HG02884 (cell line): ENCODE measurements at regions not wholly inside any gene's neighbourhood (a gene's known extent, or its start where the extent isn't known, plus 50 kb on each side); places are given as distances from the start of the nearest gene placed in this dataset.

Experiments
- ATAC-seq: cut with Tn5 transposase; IDR thresholded peaks from one replicate; pipeline ENCODE4 v1.9.1; 2021; ENCODE audit warnings: mild to moderate bottlenecking, moderate library complexity; ENCODE audit not compliant: unreplicated experiment

- ATAC-seq: peak; percentile 78
Measured at GRCh38 chr7:21355406-21355874, 72.4 kb upstream of the SP4 start.

- ATAC-seq: no peak
Measured at GRCh38 chr7:21356616-21357015, 71.3 kb upstream of the SP4 start.

DNA sequence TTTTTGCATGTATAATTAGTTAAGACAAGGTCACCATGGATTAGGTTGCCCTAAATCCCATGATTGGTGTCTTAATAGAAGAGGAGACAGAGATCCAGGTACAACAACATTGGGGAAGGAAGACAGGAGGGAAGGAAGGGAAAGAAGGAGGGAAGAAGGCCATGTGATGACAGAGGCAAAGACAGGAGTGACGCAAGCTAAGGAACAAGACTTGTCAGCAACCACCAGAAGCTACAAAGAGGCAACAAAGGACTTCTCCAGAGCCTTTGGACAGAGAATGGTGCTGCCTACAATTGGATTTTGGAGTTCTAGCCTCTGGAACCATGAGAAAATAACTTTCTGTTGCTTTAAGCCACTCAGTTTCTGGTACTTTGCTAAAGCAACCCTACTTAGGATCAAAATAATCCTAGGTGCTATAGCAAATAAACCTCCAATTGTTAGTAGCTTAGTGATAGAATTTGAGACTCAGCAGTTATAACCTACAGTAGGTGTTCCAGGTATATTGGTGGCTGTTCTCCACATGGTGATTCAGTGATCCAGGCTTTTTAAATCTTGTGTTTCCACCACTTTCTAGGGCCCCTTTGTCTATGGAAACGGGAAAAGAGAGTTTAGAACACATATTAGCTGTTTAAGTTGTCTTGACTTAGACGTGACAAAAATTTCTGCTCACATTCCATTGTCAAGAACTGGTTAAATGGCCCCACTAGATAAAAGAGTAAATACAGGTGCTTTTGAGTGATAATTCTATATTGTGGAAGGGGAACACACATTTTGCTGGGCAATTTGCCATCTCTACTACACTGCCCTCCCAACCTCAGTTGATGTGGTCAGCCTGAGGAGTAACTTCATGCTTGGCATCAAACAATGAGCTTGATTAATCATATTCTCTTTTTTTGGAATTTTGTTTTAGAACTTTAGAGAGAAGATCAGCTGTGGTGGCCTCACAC is 70.5 kb upstream of the SP4 start:
- ATAC-seq: no peak

GRCh38 chr7:21358648-21359047 is 69.2 kb upstream of the SP4 start:
- ATAC-seq: no peak

GRCh38 chr7:21359163-21359562 is 68.7 kb upstream of the SP4 start:
- no peak for ATAC-seq

GRCh38 chr7:21361413-21362125 is 66.3 kb upstream of the SP4 start:
- no peak for ATAC-seq

DNA sequence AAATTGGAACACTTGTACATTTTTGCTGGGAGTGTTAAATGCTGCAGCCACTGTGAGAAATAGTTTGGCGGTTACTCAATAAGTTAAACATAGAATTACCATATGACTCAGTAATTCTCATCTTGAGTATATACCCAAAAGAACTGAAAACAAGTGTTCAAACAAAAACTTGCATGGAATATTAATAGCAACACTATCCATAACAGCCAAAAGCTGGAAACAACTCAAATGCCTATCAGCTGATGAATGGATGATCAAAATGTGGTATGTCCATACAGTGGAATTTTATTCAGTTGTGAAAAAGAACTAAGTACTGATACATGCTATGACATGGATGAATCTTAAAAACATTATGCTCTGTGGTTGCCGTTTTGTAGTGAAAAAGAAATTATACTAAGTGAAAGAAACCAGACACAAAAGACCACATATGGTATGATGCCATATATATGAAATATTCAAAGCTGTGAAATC is 63.0 kb upstream of the SP4 start:
- peak; percentile 81 for ATAC-seq

GRCh38 chr7:21365866-21366624 is 61.8 kb upstream of the SP4 start:
- no peak for ATAC-seq

DNA sequence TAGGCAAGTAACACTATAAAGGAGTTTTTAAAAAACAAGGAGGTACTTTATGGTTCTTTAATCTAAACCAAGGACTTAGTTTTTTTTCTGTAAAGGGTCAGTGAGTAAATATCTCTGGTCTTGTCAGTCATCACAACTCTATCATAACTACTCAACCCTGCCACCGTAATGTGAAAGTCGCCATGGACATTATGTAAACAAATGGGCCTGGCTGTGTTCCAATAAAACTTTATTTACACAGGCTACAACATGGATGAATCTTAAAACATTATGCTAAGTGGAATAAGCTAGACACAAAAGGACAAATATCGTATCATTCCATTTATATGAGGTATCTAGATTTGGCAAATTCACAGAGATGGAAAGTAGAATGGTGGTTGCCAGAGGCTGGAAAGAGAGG is 60.8 kb upstream of the SP4 start:
- ATAC-seq: no peak

- ATAC-seq: no peak
Measured at GRCh38 chr7:21367537-21367936, 60.3 kb upstream of the SP4 start.

DNA sequence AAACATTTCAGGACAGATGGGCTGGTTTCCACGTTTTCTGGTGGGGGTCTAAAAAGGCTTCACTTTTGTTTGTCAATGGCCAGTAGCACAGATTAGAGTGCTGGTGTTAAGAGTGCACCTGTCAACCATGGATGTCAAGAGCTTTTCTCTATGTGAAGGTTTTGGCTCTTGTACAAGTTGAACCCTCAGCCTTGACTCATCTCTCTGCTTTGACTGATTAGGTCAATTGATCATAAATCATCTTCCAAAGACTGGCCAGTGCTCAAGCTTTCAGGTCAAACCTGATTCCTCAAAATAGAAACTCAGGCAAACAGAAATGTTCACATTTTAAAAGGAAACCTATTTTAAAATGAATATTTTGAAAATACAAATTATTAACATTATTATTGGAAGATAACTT is 59.6 kb upstream of the SP4 start:
- ATAC-seq: no peak

DNA sequence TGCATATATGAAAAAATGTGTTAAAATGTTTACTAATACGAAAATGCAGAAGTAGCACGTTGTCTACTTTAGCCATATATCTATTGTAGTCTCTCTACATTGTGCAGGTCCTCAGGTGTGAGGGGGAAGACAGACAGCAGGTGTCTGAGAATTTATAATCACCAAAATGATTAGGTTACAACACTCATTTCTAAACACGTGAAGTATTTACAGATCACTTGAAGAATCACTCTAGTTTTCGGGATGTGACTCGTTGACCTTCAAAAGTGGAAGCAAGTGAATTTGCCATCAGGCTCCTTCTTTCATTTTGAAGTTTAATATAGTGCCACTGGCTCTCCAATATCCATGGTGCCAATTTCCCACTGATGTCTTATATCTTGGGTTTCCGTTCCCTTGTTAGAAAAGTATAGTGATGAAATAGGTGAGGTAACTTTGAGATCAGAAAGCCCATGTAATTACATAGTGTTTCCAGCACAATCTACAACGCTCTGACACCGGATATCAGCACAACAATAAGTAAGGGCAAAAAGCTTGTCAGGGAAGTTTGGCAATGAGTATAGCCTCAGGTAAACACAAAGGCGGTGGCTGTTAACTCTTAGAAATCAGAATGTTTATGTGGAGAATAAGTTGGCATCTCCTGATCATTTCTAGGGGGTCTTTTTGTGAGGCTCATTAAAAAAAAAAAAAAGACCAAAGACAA is 57.5 kb upstream of the SP4 start:
- ATAC-seq: no peak

GRCh38 chr7:21371360-21371759 is 56.5 kb upstream of the SP4 start:
- ATAC-seq: no peak

DNA sequence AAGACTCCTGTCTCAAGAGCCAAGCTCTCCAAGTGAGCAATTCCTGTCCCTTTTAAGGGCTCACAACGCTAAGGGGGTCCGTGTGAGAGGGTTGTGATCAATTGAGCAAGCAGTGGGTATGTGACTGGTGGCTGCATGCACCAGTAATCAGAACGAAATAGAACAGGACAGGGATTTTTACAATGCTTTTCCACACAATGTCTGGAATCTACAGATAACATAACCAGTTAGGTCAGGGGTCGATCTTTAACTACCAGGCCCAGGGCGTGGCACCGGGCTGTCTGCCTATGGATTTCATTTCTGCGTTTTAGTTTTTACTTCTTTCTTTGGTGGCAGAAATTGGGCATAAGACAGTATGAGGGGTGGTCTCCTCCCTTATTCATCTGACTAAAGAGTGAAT is 54.9 kb upstream of the SP4 start:
- no peak for ATAC-seq

- no peak for ATAC-seq
Measured at GRCh38 chr7:21374134-21374533, 53.7 kb upstream of the SP4 start.

DNA sequence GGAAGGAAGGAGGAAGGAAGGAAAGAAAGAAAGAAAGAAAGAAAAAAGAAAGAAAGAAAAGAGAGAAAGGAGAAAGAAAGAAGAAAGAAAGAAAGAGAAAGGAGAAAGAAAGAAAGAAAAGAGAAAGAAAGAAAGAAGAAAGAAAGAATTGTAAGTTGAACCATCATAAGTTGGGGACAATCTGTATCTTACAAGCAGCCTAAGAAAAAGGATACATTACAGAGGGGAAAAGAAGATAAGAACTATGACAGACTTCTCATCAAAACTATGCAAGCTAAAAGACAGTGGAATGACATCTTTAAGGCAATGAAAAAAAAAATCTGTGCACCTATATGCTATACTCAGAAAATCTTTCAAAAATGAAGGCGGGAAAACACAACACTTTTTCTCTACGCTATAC is 50.3 kb upstream of the SP4 start:
- no peak for ATAC-seq
